Mammary epithelial cell (primary cell): ENCODE measurements at regions not wholly inside any gene's neighbourhood (a gene's known extent, or its start where the extent isn't known, plus 50 kb on each side); places are given as distances from the start of the nearest gene placed in this dataset.

ENCODE experiments used
- CTCF ChIP-seq, 2 donors: IDR thresholded peaks in 1 of 2; conservative IDR thresholded peaks in 1 of 2; 2 replicates each; pipeline ENCODE4 v1.5.1; 2011 to 2012; ENCODE audit warnings: inconsistent platforms in 2 of 2, low read length in 2 of 2, mild to moderate bottlenecking in 2 of 2, control low read depth in 1 of 2, low read depth in 1 of 2; ENCODE audit not compliant: insufficient read depth in 1 of 2; ENCODE audit errors: extremely low read depth in 1 of 2
- EZH2 ChIP-seq: IDR thresholded peaks from 2 replicates; pipeline ENCODE4 v1.6.1; 2012; ENCODE audit warnings: low read length, inconsistent platforms, borderline replicate concordance

- TF ChIP-seq CTCF (conservative IDR thresholded peaks at IDR 0.05 in 1 of 2, IDR thresholded peaks at IDR 0.05 in 1 of 2; ENCODE audit: extremely low read depth in 1 of 2, insufficient read depth in 1 of 2, low read depth in 1 of 2, low read length in 2 of 2), result no peak
- no peak for TF ChIP-seq EZH2
Measured at GRCh38 chr16:52871481-52871880, 181.2 kb downstream of the CHD9NB start.
